ENCODE measurements at regions not wholly inside any gene's neighbourhood (a gene's known extent, or its start where the extent isn't known, plus 50 kb on each side); places are given as distances from the start of the nearest gene placed in this dataset.

GRCh38 chr15:96220657-96221056, 109.8 kb upstream of the NR2F2 start:
- TF ChIP-seq ESRRG (CRISPR knock-in tag; IDR thresholded peaks at IDR 0.05) (no peak), ZNF565 (CRISPR knock-in tag; conservative IDR thresholded peaks at IDR 0.05; ENCODE audit: low read depth) (no peak), BACH2 (CRISPR knock-in tag; IDR thresholded peaks at IDR 0.05; ENCODE audit: borderline replicate concordance) (no peak), RARB (CRISPR knock-in tag; IDR thresholded peaks at IDR 0.05) (no peak), POU6F1 (CRISPR knock-in tag; IDR thresholded peaks at IDR 0.05; ENCODE audit: borderline replicate concordance, low read depth) (no peak), ZFP3 (CRISPR knock-in tag; IDR thresholded peaks at IDR 0.05) (no peak), ARNTL (CRISPR knock-in tag; IDR thresholded peaks at IDR 0.05; ENCODE audit: borderline replicate concordance, low read depth) (no peak)
- TF ChIP-seq, protein P1, sequence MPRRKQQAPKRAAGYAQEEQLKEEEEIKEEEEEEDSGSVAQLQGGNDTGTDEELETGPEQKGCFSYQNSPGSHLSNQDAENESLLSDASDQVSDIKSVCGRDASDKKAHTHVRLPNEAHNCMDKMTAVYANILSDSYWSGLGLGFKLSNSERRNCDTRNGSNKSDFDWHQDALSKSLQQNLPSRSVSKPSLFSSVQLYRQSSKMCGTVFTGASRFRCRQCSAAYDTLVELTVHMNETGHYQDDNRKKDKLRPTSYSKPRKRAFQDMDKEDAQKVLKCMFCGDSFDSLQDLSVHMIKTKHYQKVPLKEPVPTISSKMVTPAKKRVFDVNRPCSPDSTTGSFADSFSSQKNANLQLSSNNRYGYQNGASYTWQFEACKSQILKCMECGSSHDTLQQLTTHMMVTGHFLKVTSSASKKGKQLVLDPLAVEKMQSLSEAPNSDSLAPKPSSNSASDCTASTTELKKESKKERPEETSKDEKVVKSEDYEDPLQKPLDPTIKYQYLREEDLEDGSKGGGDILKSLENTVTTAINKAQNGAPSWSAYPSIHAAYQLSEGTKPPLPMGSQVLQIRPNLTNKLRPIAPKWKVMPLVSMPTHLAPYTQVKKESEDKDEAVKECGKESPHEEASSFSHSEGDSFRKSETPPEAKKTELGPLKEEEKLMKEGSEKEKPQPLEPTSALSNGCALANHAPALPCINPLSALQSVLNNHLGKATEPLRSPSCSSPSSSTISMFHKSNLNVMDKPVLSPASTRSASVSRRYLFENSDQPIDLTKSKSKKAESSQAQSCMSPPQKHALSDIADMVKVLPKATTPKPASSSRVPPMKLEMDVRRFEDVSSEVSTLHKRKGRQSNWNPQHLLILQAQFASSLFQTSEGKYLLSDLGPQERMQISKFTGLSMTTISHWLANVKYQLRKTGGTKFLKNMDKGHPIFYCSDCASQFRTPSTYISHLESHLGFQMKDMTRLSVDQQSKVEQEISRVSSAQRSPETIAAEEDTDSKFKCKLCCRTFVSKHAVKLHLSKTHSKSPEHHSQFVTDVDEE (CRISPR knock-in tag; IDR thresholded peaks at IDR 0.05), result no peak
- TF ChIP-seq, protein P2, sequence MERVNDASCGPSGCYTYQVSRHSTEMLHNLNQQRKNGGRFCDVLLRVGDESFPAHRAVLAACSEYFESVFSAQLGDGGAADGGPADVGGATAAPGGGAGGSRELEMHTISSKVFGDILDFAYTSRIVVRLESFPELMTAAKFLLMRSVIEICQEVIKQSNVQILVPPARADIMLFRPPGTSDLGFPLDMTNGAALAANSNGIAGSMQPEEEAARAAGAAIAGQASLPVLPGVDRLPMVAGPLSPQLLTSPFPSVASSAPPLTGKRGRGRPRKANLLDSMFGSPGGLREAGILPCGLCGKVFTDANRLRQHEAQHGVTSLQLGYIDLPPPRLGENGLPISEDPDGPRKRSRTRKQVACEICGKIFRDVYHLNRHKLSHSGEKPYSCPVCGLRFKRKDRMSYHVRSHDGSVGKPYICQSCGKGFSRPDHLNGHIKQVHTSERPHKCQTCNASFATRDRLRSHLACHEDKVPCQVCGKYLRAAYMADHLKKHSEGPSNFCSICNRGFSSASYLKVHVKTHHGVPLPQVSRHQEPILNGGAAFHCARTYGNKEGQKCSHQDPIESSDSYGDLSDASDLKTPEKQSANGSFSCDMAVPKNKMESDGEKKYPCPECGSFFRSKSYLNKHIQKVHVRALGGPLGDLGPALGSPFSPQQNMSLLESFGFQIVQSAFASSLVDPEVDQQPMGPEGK (CRISPR knock-in tag; IDR thresholded peaks at IDR 0.05; ENCODE audit: borderline replicate concordance), result no peak

Measured in SK-N-SH treated with all-trans-retinoic acid at 6 μM for 48 hours (cell line).